Gastroesophageal sphincter (tissue), 3 donors: ENCODE measurements at regions not wholly inside any gene's neighbourhood (a gene's known extent, or its start where the extent isn't known, plus 50 kb on each side); places are given as distances from the start of the nearest gene placed in this dataset.

ENCODE experiments used
- EP300 ChIP-seq: sonication (generic); formaldehyde crosslinking; IDR thresholded peaks from one replicate; pipeline ENCODE4 v1.6.1; 2017; ENCODE audit warnings: antibody characterized with exemption, mild to moderate bottlenecking
- POLR2A ChIP-seq, 2 donors: fragments of 450-650 bp; IDR thresholded peaks; one replicate each; pipeline ENCODE4 v1.6.1; 2017; ENCODE audit warnings: antibody characterized with exemption in 2 of 2, mild to moderate bottlenecking in 2 of 2, moderate library complexity in 1 of 2
- TF ChIP-seq, protein P1 (sequence below), 4 experiments: fragments of 200-600 bp in 2 of 4; fragments of 450-650 bp in 2 of 4; sonication (generic) in 1 of 4; IDR thresholded peaks; one replicate each; pipeline ENCODE4 v1.5.1; 2017 to 2019; ENCODE audit warnings: antibody characterized with exemption in 4 of 4, mild to moderate bottlenecking in 2 of 4, moderate library complexity in 2 of 4

DNA sequence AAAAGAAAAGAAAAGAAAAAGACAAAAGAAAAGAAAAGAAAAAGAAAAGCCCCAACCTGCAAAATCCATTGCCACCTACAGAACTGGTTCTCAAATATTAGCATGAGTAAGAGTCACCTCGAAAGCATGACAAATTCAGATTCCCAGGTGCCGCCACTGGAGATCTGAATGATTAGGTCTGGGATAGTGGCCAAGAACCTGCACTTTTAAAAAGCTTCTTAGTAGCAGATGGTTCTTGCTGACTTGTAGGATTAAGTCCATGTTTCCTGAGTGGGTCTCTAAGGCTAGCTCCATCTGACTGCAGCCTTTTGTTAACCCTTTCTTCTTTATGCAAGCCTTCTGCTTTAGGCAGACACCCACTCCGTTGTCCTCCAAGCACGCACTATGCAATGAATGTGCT is 178.5 kb upstream of the CDH18 start:
- TF ChIP-seq, protein P1, sequence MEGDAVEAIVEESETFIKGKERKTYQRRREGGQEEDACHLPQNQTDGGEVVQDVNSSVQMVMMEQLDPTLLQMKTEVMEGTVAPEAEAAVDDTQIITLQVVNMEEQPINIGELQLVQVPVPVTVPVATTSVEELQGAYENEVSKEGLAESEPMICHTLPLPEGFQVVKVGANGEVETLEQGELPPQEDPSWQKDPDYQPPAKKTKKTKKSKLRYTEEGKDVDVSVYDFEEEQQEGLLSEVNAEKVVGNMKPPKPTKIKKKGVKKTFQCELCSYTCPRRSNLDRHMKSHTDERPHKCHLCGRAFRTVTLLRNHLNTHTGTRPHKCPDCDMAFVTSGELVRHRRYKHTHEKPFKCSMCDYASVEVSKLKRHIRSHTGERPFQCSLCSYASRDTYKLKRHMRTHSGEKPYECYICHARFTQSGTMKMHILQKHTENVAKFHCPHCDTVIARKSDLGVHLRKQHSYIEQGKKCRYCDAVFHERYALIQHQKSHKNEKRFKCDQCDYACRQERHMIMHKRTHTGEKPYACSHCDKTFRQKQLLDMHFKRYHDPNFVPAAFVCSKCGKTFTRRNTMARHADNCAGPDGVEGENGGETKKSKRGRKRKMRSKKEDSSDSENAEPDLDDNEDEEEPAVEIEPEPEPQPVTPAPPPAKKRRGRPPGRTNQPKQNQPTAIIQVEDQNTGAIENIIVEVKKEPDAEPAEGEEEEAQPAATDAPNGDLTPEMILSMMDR (IDR thresholded peaks at IDR 0.05), result no peak
- TF ChIP-seq POLR2A (IDR thresholded peaks at IDR 0.05), result no peak
- TF ChIP-seq EP300, result no peak
